ENCODE measurements at regions not wholly inside any gene's neighbourhood (a gene's known extent, or its start where the extent isn't known, plus 50 kb on each side); places are given as distances from the start of the nearest gene placed in this dataset.

DNA sequence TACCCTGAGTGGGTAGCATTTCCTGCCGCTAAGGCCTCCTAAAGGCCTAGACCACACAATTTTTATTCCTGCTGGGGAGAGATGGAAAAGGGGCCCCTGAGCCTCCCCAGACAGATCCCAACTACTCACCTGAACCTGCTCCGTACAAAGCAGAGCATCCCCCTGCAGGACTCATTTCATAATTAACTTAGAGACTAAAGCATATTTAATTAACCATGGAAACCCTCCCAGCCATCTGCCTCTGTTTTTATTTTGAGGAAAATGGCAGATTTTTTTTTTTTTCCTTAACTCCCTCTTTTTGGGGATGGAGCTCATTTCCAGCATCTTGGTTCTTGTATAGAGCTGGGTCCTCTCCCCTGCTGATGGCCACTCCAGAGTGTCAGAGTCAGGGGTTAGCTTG, 96.5 kb upstream of the CRHR1 start:
- TF ChIP-seq, protein P1, sequence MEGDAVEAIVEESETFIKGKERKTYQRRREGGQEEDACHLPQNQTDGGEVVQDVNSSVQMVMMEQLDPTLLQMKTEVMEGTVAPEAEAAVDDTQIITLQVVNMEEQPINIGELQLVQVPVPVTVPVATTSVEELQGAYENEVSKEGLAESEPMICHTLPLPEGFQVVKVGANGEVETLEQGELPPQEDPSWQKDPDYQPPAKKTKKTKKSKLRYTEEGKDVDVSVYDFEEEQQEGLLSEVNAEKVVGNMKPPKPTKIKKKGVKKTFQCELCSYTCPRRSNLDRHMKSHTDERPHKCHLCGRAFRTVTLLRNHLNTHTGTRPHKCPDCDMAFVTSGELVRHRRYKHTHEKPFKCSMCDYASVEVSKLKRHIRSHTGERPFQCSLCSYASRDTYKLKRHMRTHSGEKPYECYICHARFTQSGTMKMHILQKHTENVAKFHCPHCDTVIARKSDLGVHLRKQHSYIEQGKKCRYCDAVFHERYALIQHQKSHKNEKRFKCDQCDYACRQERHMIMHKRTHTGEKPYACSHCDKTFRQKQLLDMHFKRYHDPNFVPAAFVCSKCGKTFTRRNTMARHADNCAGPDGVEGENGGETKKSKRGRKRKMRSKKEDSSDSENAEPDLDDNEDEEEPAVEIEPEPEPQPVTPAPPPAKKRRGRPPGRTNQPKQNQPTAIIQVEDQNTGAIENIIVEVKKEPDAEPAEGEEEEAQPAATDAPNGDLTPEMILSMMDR (IDR thresholded peaks at IDR 0.05 in 8 of 11, conservative IDR thresholded peaks at IDR 0.05 in 3 of 11), result no peak
- TF ChIP-seq POLR2A (IDR thresholded peaks at IDR 0.05), result no peak
